HG02623 (cell line): ENCODE measurements at regions not wholly inside any gene's neighbourhood (a gene's known extent, or its start where the extent isn't known, plus 50 kb on each side); places are given as distances from the start of the nearest gene placed in this dataset.
"Not testable (repeated sequence)": the region's sequence is repeated elsewhere in the genome, so short reads cannot be mapped to it uniquely, and the experiment has no call there.

Source experiments
- ATAC-seq: cut with Tn5 transposase; IDR thresholded peaks from one replicate; pipeline ENCODE4 v1.9.1; 2021; ENCODE audit warnings: moderate library complexity; ENCODE audit not compliant: unreplicated experiment

- ATAC-seq: no peak
These were observed 74.6 kb downstream of the TRIM42 start for GRCh38 chr3:140752499-140752898.

GRCh38 chr3:140753865-140754754 is 76.2 kb downstream of the TRIM42 start:
- peak; percentile 58 for ATAC-seq

GRCh38 chr3:140754936-140755335 is 77.1 kb downstream of the TRIM42 start:
- ATAC-seq: no peak

GRCh38 chr3:140756240-140757016 is 78.6 kb downstream of the TRIM42 start:
- peak; percentile 71 for ATAC-seq

- no peak for ATAC-seq
These were observed 81.1 kb downstream of the TRIM42 start for GRCh38 chr3:140758791-140759444.

GRCh38 chr3:140760324-140761075 is 82.6 kb downstream of the TRIM42 start:
- no peak for ATAC-seq

- ATAC-seq: no peak
These were observed 83.3 kb downstream of the TRIM42 start for GRCh38 chr3:140761076-140761639.

GRCh38 chr3:140762746-140763145 is 84.9 kb downstream of the TRIM42 start:
- no peak for ATAC-seq

GRCh38 chr3:140763532-140763931 is 85.7 kb downstream of the TRIM42 start:
- no peak for ATAC-seq

GRCh38 chr3:140765246-140765645 is 87.4 kb downstream of the TRIM42 start:
- no peak for ATAC-seq

GRCh38 chr3:140766465-140766864 is 88.6 kb downstream of the TRIM42 start:
- ATAC-seq: no peak

GRCh38 chr3:140767566-140767965 is 89.7 kb downstream of the TRIM42 start:
- no peak for ATAC-seq

- no peak for ATAC-seq
These were observed 91.1 kb downstream of the TRIM42 start for GRCh38 chr3:140768941-140769340.

- no peak for ATAC-seq
These were observed 92.1 kb downstream of the TRIM42 start for GRCh38 chr3:140769951-140770350.

- ATAC-seq: no peak
These were observed 93.3 kb downstream of the TRIM42 start for GRCh38 chr3:140770977-140771667.

- no peak for ATAC-seq
These were observed 99.9 kb downstream of the TRIM42 start for GRCh38 chr3:140777631-140778233.

- no peak for ATAC-seq
These were observed 113.5 kb downstream of the TRIM42 start for GRCh38 chr3:140791368-140791767.

GRCh38 chr3:140794507-140794906 is 116.6 kb downstream of the TRIM42 start:
- no peak for ATAC-seq

- not testable (repeated sequence) for ATAC-seq
These were observed 125.0 kb downstream of the TRIM42 start for GRCh38 chr3:140802898-140803297.
